Liver (tissue), 2 donors: ENCODE measurements at regions not wholly inside any gene's neighbourhood (a gene's known extent, or its start where the extent isn't known, plus 50 kb on each side); places are given as distances from the start of the nearest gene placed in this dataset.

ENCODE experiments used
- CTCF ChIP-seq: fragments of 150-350 bp; IDR thresholded peaks from 2 replicates; pipeline ENCODE4 v1.5.1; 2017; ENCODE audit warnings: improper control_type of control experiment, low read depth, low read length; ENCODE audit not compliant: missing input control
- MAX ChIP-seq: IDR thresholded peaks from 2 replicates; pipeline ENCODE4 v1.6.1; 2016; ENCODE audit warnings: antibody characterized with exemption
- REST ChIP-seq: IDR thresholded peaks from 2 replicates; pipeline ENCODE4 v1.6.1; 2016; ENCODE audit warnings: antibody characterized with exemption, mild to moderate bottlenecking
- donor health status: healthy.

- TF ChIP-seq CTCF (no peak), MAX (no peak), REST (no peak)
These were observed 156.3 kb downstream of the CYP26B1 start for GRCh38 chr2:71991397-71991796.
